HFFc6 (cell line): ENCODE measurements at regions not wholly inside any gene's neighbourhood (a gene's known extent, or its start where the extent isn't known, plus 50 kb on each side); places are given as distances from the start of the nearest gene placed in this dataset.
A peak's percentile ranks its signal among the peaks of the same experiment; 100 is the strongest.

Experiments used
- DNase-seq: peaks from one replicate; pipeline ENCODE4 v3.0.0-alpha.2; 2018
- H3K27ac Mint-ChIP-seq: 2 replicates; pipeline ENCODE4 v1.8.0; 2020; ENCODE audit warnings: mild to moderate bottlenecking, mixed read lengths
- H3K27me3 Mint-ChIP-seq: 2 replicates; pipeline ENCODE4 v1.8.0; 2021; ENCODE audit warnings: mild to moderate bottlenecking, moderate library complexity, mixed read lengths; ENCODE audit not compliant: insufficient read depth
- H3K36me3 Mint-ChIP-seq: 2 replicates; pipeline ENCODE4 v1.8.0; 2021; ENCODE audit warnings: low read depth, mixed read lengths
- H3K4me1 Mint-ChIP-seq: 2 replicates; pipeline ENCODE4 v1.8.0; 2020; ENCODE audit warnings: low read depth, mixed read lengths
- H3K4me3 Mint-ChIP-seq: 2 replicates; pipeline ENCODE4 v1.8.0; 2020; ENCODE audit warnings: mild to moderate bottlenecking, moderate library complexity, mixed read lengths
- H3K9me3 Mint-ChIP-seq: 2 replicates; pipeline ENCODE4 v1.8.0; 2020; ENCODE audit warnings: mild to moderate bottlenecking, mixed read lengths
- CTCF ChIP-seq: fragments of 200-600 bp; sonication (generic); IDR thresholded peaks from 2 replicates; pipeline ENCODE4 v1.5.0; 2021; ENCODE audit warnings: antibody characterized with exemption, mild to moderate bottlenecking

GRCh38 chr12:67742461-67742860, 93.9 kb downstream of the DYRK2 start:
- H3K4me3 Mint-ChIP-seq, result no peak overlapping the region
- no peak for DNase-seq

GRCh38 chr12:67747869-67748742, 99.6 kb downstream of the DYRK2 start:
- no peaks in the 10 kb centered on the region for H3K9me3 Mint-ChIP-seq
- H3K4me1 Mint-ChIP-seq, result peaks cover 58% of the 10 kb centered on the region
- peak; percentile 39 for DNase-seq
- H3K36me3 Mint-ChIP-seq, result no peaks in the 10 kb centered on the region
- H3K27me3 Mint-ChIP-seq, result no peaks in the 10 kb centered on the region
- peak overlapping the region; percentile 10; the same call in 1 of the 2 replicates for H3K4me3 Mint-ChIP-seq
- TF ChIP-seq CTCF, result no peak
- H3K27ac Mint-ChIP-seq, result peak overlapping the region; percentile 80

More at GRCh38 chr12:67742461-67742860, 93.9 kb downstream of the DYRK2 start:
- no peaks in the 10 kb centered on the region for H3K36me3 Mint-ChIP-seq
- peaks cover 33% of the 10 kb centered on the region for H3K4me1 Mint-ChIP-seq
- no peak overlapping the region for H3K27ac Mint-ChIP-seq
- no peaks in the 10 kb centered on the region for H3K27me3 Mint-ChIP-seq
- TF ChIP-seq CTCF, result no peak
- no peaks in the 10 kb centered on the region for H3K9me3 Mint-ChIP-seq

GRCh38 chr12:67748743-67749040, 100.1 kb downstream of the DYRK2 start:
- peaks cover 58% of the 10 kb centered on the region for H3K4me1 Mint-ChIP-seq
- peak; percentile 20 for DNase-seq
- peak overlapping the region; percentile 80 for H3K27ac Mint-ChIP-seq

GRCh38 chr12:67750513-67751183, 102.1 kb downstream of the DYRK2 start:
- H3K9me3 Mint-ChIP-seq, result no peaks in the 10 kb centered on the region
- TF ChIP-seq CTCF, result no peak
- H3K4me3 Mint-ChIP-seq, result no peak overlapping the region
- no peaks in the 10 kb centered on the region for H3K27me3 Mint-ChIP-seq
- H3K36me3 Mint-ChIP-seq, result no peaks in the 10 kb centered on the region
- peaks cover 58% of the 10 kb centered on the region for H3K4me1 Mint-ChIP-seq
- DNase-seq, result peak; percentile 24
- peak overlapping the region; percentile 0; the same call in 1 of the 2 replicates for H3K27ac Mint-ChIP-seq

More at GRCh38 chr12:67748743-67749040, 100.1 kb downstream of the DYRK2 start:
- Mint-ChIP-seq H3K4me3 (peak overlapping the region; percentile 10; the same call in 1 of the 2 replicates), H3K27me3 (no peaks in the 10 kb centered on the region), H3K36me3 (no peaks in the 10 kb centered on the region), H3K9me3 (no peaks in the 10 kb centered on the region)
- no peak for TF ChIP-seq CTCF

GRCh38 chr12:67751381-67751928, 102.9 kb downstream of the DYRK2 start:
- H3K27me3 Mint-ChIP-seq, result no peaks in the 10 kb centered on the region
- no peak overlapping the region; the same call in 1 of the 2 replicates for H3K4me3 Mint-ChIP-seq
- H3K9me3 Mint-ChIP-seq, result no peaks in the 10 kb centered on the region
- H3K4me1 Mint-ChIP-seq, result peaks cover 58% of the 10 kb centered on the region
- H3K27ac Mint-ChIP-seq, result peak overlapping the region; percentile 69
- DNase-seq, result peak; percentile 13
- no peaks in the 10 kb centered on the region for H3K36me3 Mint-ChIP-seq
- no peak for TF ChIP-seq CTCF
